HepG2 (cell line): ENCODE measurements at regions not wholly inside any gene's neighbourhood (a gene's known extent, or its start where the extent isn't known, plus 50 kb on each side); places are given as distances from the start of the nearest gene placed in this dataset.
A peak's percentile ranks its signal among the peaks of the same experiment; 100 is the strongest.

Experiments used
- BRCA1 ChIP-seq: sonication (generic); formaldehyde crosslinking; IDR thresholded peaks from 2 replicates; pipeline ENCODE4 v1.4.0; 2020; ENCODE audit warnings: missing genetic modification reagents
- CENPBD1 ChIP-seq: sonication (generic); formaldehyde crosslinking; IDR thresholded peaks from 2 replicates; pipeline ENCODE4 v1.8.0; 2022; ENCODE audit warnings: missing genetic modification reagents, low read depth, mild to moderate bottlenecking, borderline replicate concordance
- CENPX ChIP-seq: sonication (generic); formaldehyde crosslinking; IDR thresholded peaks from 2 replicates; pipeline ENCODE4 v1.9.0; 2021; ENCODE audit warnings: mild to moderate bottlenecking, missing genetic modification reagents, moderate library complexity
- FOXK2 ChIP-seq: fragments of 450-650 bp; IDR thresholded peaks from 2 replicates; pipeline ENCODE4 v1.6.1; 2016
- GATAD1 ChIP-seq: IDR thresholded peaks from 2 replicates; pipeline ENCODE4 v1.6.1; 2016; ENCODE audit warnings: missing genetic modification reagents, missing compliant biosample characterization
- HOXA3 ChIP-seq: sonication (generic); formaldehyde crosslinking; IDR thresholded peaks from 2 replicates; pipeline ENCODE4 v1.5.0; 2020; ENCODE audit warnings: missing genetic modification reagents
- KDM5B ChIP-seq: sonication (generic); formaldehyde crosslinking; IDR thresholded peaks from 2 replicates; pipeline ENCODE4 v1.4.0; 2020; ENCODE audit warnings: missing genetic modification reagents, mild to moderate bottlenecking, borderline replicate concordance
- KMT2B ChIP-seq: IDR thresholded peaks from 2 replicates; pipeline ENCODE4 v1.6.1; 2016; ENCODE audit warnings: missing genetic modification reagents, missing compliant biosample characterization
- SNAPC2 ChIP-seq: sonication (generic); formaldehyde crosslinking; IDR thresholded peaks from 2 replicates; pipeline ENCODE4 v1.8.1; 2022; ENCODE audit warnings: mild to moderate bottlenecking, missing genetic modification reagents
- ZNF282 ChIP-seq: fragments of 450-650 bp; IDR thresholded peaks from 2 replicates; pipeline ENCODE4 v1.6.1; 2018; ENCODE audit not compliant: partially characterized antibody
- ZNF564 ChIP-seq: sonication (generic); formaldehyde crosslinking; IDR thresholded peaks from 2 replicates; pipeline ENCODE4 v1.8.1; 2023; ENCODE audit warnings: mild to moderate bottlenecking, missing genetic modification reagents
- ZNF660 ChIP-seq: sonication (generic); formaldehyde crosslinking; IDR thresholded peaks from 2 replicates; pipeline ENCODE4 v1.5.1; 2020; ENCODE audit warnings: mild to moderate bottlenecking, low read depth, missing genetic modification reagents, borderline replicate concordance
- ZNF724P ChIP-seq: sonication (generic); formaldehyde crosslinking; IDR thresholded peaks from 2 replicates; pipeline ENCODE4 v1.8.0; 2022; ENCODE audit warnings: missing genetic modification reagents, borderline replicate concordance
- ZNF747 ChIP-seq: sonication (generic); formaldehyde crosslinking; IDR thresholded peaks from 2 replicates; pipeline ENCODE4 v1.8.1; 2023; ENCODE audit warnings: missing genetic modification reagents, mild to moderate bottlenecking, borderline replicate concordance
- ZNF839 ChIP-seq: sonication (generic); formaldehyde crosslinking; IDR thresholded peaks from 2 replicates; pipeline ENCODE4 v1.4.0; 2020; ENCODE audit warnings: missing genetic modification reagents, mild to moderate bottlenecking, borderline replicate concordance
- ZNF850 ChIP-seq: sonication (generic); formaldehyde crosslinking; conservative IDR thresholded peaks from 2 replicates; pipeline ENCODE4 v1.9.0; 2021; ENCODE audit warnings: mild to moderate bottlenecking, missing genetic modification reagents
- TF ChIP-seq, protein P1 (sequence below): sonication (generic); formaldehyde crosslinking; conservative IDR thresholded peaks from 2 replicates; pipeline ENCODE4 v1.4.0; 2020; ENCODE audit warnings: missing genetic modification reagents
- TF ChIP-seq, protein P2 (sequence below): sonication (generic); formaldehyde crosslinking; IDR thresholded peaks from 2 replicates; pipeline ENCODE4 v1.5.1; 2020; ENCODE audit warnings: mild to moderate bottlenecking, missing genetic modification reagents
- TF ChIP-seq, protein P3 (sequence below): sonication (generic); formaldehyde crosslinking; IDR thresholded peaks from 2 replicates; pipeline ENCODE4 v1.4.0; 2020; ENCODE audit warnings: missing genetic modification reagents, borderline replicate concordance

- peak; percentile 76 for TF ChIP-seq ZNF724P (CRISPR knock-in tag)
- TF ChIP-seq BRCA1 (CRISPR knock-in tag): peak; percentile 55; the same call in 1 of the 2 replicates
- TF ChIP-seq KDM5B (CRISPR knock-in tag): no peak
- no peak for TF ChIP-seq ZNF850
- peak; percentile 78 for TF ChIP-seq HOXA3 (CRISPR knock-in tag)
- no peak for TF ChIP-seq ZNF660
- TF ChIP-seq, protein P1, sequence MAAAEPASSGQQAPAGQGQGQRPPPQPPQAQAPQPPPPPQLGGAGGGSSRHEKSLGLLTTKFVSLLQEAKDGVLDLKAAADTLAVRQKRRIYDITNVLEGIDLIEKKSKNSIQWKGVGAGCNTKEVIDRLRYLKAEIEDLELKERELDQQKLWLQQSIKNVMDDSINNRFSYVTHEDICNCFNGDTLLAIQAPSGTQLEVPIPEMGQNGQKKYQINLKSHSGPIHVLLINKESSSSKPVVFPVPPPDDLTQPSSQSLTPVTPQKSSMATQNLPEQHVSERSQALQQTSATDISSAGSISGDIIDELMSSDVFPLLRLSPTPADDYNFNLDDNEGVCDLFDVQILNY (CRISPR knock-in tag): no peak
- peak; percentile 76 for TF ChIP-seq FOXK2
- no peak for TF ChIP-seq SNAPC2 (CRISPR knock-in tag)
- no peak for TF ChIP-seq CENPBD1
- TF ChIP-seq CENPX (CRISPR knock-in tag): no peak
- peak; percentile 61; the same call in 1 of the 2 replicates for TF ChIP-seq ZNF564
- peak; percentile 42; the same call in 1 of the 2 replicates for TF ChIP-seq GATAD1
- peak; percentile 63; the same call in 1 of the 2 replicates for TF ChIP-seq ZNF747 (CRISPR knock-in tag)
- TF ChIP-seq KMT2B (CRISPR knock-in tag): 0 out of 2 replicates have a peak, but pooled peaks have one; percentile 34
- TF ChIP-seq ZNF839: no peak
- TF ChIP-seq ZNF282: no peak
- TF ChIP-seq, protein P2, sequence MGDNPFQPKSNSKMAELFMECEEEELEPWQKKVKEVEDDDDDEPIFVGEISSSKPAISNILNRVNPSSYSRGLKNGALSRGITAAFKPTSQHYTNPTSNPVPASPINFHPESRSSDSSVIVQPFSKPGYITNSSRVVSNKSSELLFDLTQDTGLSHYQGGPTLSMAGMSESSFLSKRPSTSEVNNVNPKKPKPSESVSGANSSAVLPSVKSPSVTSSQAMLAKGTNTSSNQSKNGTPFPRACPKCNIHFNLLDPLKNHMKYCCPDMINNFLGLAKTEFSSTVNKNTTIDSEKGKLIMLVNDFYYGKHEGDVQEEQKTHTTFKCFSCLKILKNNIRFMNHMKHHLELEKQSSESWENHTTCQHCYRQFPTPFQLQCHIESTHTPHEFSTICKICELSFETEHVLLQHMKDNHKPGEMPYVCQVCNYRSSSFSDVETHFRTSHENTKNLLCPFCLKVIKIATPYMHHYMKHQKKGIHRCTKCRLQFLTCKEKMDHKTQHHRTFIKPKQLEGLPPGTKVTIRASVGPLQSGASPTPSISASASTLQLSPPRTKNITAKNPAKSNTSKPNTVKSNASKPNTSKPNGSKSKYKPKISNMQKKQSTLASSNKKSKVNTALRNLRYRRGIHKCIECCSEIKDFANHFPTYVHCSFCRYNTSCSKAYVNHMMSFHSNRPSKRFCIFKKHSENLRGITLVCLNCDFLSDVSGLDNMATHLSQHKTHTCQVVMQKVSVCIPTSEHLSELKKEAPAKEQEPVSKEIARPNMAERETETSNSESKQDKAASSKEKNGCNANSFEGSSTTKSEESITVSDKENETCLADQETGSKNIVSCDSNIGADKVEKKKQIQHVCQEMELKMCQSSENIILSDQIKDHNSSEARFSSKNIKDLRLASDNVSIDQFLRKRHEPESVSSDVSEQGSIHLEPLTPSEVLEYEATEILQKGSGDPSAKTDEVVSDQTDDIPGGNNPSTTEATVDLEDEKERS (CRISPR knock-in tag): peak; percentile 86
- TF ChIP-seq, protein P3, sequence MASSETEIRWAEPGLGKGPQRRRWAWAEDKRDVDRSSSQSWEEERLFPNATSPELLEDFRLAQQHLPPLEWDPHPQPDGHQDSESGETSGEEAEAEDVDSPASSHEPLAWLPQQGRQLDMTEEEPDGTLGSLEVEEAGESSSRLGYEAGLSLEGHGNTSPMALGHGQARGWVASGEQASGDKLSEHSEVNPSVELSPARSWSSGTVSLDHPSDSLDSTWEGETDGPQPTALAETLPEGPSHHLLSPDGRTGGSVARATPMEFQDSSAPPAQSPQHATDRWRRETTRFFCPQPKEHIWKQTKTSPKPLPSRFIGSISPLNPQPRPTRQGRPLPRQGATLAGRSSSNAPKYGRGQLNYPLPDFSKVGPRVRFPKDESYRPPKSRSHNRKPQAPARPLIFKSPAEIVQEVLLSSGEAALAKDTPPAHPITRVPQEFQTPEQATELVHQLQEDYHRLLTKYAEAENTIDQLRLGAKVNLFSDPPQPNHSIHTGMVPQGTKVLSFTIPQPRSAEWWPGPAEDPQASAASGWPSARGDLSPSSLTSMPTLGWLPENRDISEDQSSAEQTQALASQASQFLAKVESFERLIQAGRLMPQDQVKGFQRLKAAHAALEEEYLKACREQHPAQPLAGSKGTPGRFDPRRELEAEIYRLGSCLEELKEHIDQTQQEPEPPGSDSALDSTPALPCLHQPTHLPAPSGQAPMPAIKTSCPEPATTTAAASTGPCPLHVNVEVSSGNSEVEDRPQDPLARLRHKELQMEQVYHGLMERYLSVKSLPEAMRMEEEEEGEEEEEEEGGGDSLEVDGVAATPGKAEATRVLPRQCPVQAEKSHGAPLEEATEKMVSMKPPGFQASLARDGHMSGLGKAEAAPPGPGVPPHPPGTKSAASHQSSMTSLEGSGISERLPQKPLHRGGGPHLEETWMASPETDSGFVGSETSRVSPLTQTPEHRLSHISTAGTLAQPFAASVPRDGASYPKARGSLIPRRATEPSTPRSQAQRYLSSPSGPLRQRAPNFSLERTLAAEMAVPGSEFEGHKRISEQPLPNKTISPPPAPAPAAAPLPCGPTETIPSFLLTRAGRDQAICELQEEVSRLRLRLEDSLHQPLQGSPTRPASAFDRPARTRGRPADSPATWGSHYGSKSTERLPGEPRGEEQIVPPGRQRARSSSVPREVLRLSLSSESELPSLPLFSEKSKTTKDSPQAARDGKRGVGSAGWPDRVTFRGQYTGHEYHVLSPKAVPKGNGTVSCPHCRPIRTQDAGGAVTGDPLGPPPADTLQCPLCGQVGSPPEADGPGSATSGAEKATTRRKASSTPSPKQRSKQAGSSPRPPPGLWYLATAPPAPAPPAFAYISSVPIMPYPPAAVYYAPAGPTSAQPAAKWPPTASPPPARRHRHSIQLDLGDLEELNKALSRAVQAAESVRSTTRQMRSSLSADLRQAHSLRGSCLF (CRISPR knock-in tag): no peak
Observed at GRCh38 chr1:59214248-59215208, 82.4 kb upstream of the FGGY start (continued).
